ENCODE measurements at regions not wholly inside any gene's neighbourhood (a gene's known extent, or its start where the extent isn't known, plus 50 kb on each side); places are given as distances from the start of the nearest gene placed in this dataset.

DNA sequence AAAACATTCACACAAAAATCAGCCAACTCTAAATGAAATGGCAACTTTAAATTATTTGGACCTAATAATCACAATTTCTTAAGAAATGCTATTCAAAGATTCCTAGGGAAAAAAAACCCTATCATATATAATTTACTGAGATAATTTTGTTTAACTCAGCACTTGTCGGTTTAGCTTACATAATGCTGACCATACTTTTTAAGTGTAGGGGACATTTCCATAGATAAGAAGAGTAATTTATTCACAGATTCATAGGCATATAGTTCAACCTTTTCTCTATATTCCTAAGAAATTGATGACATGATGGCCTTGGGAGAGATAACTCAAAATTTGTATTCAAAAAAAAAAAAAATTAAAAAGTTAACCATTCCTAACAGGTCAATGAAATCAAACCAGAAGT lies 260.8 kb upstream of the PGRMC2 start:
- Histone ChIP-seq H3K9ac (ENCODE audit: control insufficient read depth, extremely low read depth, insufficient read depth, low read length) (no peak overlapping the region), H3K4me3 (ENCODE audit: control insufficient read depth in 2 of 3, extremely low read depth in 1 of 3, insufficient read depth in 2 of 3, low read depth in 1 of 3, low read length in 3 of 3) (no peak overlapping the region), H2AFZ (ENCODE audit: control insufficient read depth, low read length) (no peak overlapping the region), H3K27me3 (ENCODE audit: control insufficient read depth, extremely low read depth, insufficient read depth, low read length) (no peaks in the 10 kb centered on the region), H3K9me1 (ENCODE audit: control insufficient read depth, extremely low read depth, insufficient read depth, low read length) (no peaks in the 10 kb centered on the region), H3K27ac (ENCODE audit: control insufficient read depth, insufficient read depth, low read length) (no peak overlapping the region), H4K20me1 (ENCODE audit: control insufficient read depth, extremely low read depth, insufficient read depth, low read length) (no peaks in the 10 kb centered on the region), H3K9me3 (ENCODE audit: control insufficient read depth, low read depth, low read length) (no peaks in the 10 kb centered on the region), H3K4me1 (ENCODE audit: control insufficient read depth, extremely low read depth, insufficient read depth, low read length) (peaks cover 3% of the 10 kb centered on the region), H3K4me2 (ENCODE audit: control insufficient read depth, extremely low read depth, insufficient read depth, low read depth, low read length) (no peak overlapping the region), H3K79me2 (ENCODE audit: control insufficient read depth, insufficient read depth, low read length) (no peaks in the 10 kb centered on the region), H3K36me3 (ENCODE audit: control insufficient read depth in 2 of 2, extremely low read depth in 1 of 2, insufficient read depth in 2 of 2, low read length in 2 of 2) (no peaks in the 10 kb centered on the region)
- DNase-seq (ENCODE audit: low read depth, low spot score) (no peak), FAIRE-seq (no peak)
- dilution Hi-C loops (cut with MboI; ENCODE audit: extremely low pct_ligation_motif_present, low sequenced_read_pairs) = no loop called here
- TF ChIP-seq EZH2 (IDR thresholded peaks at IDR 0.05; ENCODE audit: low read length) = no peak
- TF ChIP-seq, protein P1, sequence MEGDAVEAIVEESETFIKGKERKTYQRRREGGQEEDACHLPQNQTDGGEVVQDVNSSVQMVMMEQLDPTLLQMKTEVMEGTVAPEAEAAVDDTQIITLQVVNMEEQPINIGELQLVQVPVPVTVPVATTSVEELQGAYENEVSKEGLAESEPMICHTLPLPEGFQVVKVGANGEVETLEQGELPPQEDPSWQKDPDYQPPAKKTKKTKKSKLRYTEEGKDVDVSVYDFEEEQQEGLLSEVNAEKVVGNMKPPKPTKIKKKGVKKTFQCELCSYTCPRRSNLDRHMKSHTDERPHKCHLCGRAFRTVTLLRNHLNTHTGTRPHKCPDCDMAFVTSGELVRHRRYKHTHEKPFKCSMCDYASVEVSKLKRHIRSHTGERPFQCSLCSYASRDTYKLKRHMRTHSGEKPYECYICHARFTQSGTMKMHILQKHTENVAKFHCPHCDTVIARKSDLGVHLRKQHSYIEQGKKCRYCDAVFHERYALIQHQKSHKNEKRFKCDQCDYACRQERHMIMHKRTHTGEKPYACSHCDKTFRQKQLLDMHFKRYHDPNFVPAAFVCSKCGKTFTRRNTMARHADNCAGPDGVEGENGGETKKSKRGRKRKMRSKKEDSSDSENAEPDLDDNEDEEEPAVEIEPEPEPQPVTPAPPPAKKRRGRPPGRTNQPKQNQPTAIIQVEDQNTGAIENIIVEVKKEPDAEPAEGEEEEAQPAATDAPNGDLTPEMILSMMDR (optimal IDR thresholded peaks at IDR 0.05 in 1 of 3, IDR thresholded peaks at IDR 0.05 in 1 of 3, conservative IDR thresholded peaks at IDR 0.05 in 1 of 3; ENCODE audit: extremely low read depth in 1 of 3, insufficient read depth in 2 of 3, low read length in 3 of 3) = no peak

DNA sequence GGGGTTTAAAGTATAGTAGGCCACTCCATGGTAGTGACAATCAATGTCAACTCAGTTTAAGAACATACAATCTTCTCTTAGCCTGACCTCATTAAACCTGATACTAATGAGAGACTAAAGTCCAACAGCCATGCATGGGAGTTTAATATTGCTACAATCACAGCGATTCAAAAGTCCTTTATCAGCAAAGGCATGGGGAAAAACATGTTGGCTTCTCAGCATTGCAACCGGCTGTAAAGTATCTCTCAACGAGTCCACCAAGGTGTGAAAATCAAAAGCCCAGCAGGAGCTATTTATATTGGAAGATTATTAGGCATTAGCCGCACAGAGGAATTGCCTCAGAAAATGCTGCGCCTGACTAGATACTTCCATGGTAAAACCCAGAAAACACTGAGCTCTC lies 256.7 kb upstream of the PGRMC2 start:
- no peak overlapping the region for H3K9ac ChIP-seq (ENCODE audit: control insufficient read depth, extremely low read depth, insufficient read depth, low read length)
- no peak overlapping the region for H3K4me3 ChIP-seq (ENCODE audit: control insufficient read depth in 2 of 3, extremely low read depth in 1 of 3, insufficient read depth in 2 of 3, low read depth in 1 of 3, low read length in 3 of 3)
- H3K4me2 ChIP-seq (ENCODE audit: control insufficient read depth, extremely low read depth, insufficient read depth, low read depth, low read length) = no peak overlapping the region
- H3K36me3 ChIP-seq (ENCODE audit: control insufficient read depth in 2 of 2, extremely low read depth in 1 of 2, insufficient read depth in 2 of 2, low read length in 2 of 2) = no peaks in the 10 kb centered on the region
- no peaks in the 10 kb centered on the region for H3K79me2 ChIP-seq (ENCODE audit: control insufficient read depth, insufficient read depth, low read length)
- no peaks in the 10 kb centered on the region for H3K9me1 ChIP-seq (ENCODE audit: control insufficient read depth, extremely low read depth, insufficient read depth, low read length)
- no peak overlapping the region for H3K27ac ChIP-seq (ENCODE audit: control insufficient read depth, insufficient read depth, low read length)
- H3K9me3 ChIP-seq (ENCODE audit: control insufficient read depth, low read depth, low read length) = no peaks in the 10 kb centered on the region
- no peaks in the 10 kb centered on the region for H4K20me1 ChIP-seq (ENCODE audit: control insufficient read depth, extremely low read depth, insufficient read depth, low read length)
- no peak overlapping the region for H2AFZ ChIP-seq (ENCODE audit: control insufficient read depth, low read length)
- DNase-seq (ENCODE audit: low read depth, low spot score) (no peak), FAIRE-seq (no peak)
- dilution Hi-C loops (cut with MboI; ENCODE audit: extremely low pct_ligation_motif_present, low sequenced_read_pairs) = no loop called here
- no peaks in the 10 kb centered on the region for H3K4me1 ChIP-seq (ENCODE audit: control insufficient read depth, extremely low read depth, insufficient read depth, low read length)
- no peaks in the 10 kb centered on the region for H3K27me3 ChIP-seq (ENCODE audit: control insufficient read depth, extremely low read depth, insufficient read depth, low read length)
- TF ChIP-seq, protein P1 (optimal IDR thresholded peaks at IDR 0.05 in 1 of 3, IDR thresholded peaks at IDR 0.05 in 1 of 3, conservative IDR thresholded peaks at IDR 0.05 in 1 of 3; ENCODE audit: extremely low read depth in 1 of 3, insufficient read depth in 2 of 3, low read length in 3 of 3) = no peak
- TF ChIP-seq EZH2 (IDR thresholded peaks at IDR 0.05; ENCODE audit: low read length) = no peak

Data from keratinocyte (primary cell).